ENCODE measurements at regions not wholly inside any gene's neighbourhood (a gene's known extent, or its start where the extent isn't known, plus 50 kb on each side); places are given as distances from the start of the nearest gene placed in this dataset.

DNA sequence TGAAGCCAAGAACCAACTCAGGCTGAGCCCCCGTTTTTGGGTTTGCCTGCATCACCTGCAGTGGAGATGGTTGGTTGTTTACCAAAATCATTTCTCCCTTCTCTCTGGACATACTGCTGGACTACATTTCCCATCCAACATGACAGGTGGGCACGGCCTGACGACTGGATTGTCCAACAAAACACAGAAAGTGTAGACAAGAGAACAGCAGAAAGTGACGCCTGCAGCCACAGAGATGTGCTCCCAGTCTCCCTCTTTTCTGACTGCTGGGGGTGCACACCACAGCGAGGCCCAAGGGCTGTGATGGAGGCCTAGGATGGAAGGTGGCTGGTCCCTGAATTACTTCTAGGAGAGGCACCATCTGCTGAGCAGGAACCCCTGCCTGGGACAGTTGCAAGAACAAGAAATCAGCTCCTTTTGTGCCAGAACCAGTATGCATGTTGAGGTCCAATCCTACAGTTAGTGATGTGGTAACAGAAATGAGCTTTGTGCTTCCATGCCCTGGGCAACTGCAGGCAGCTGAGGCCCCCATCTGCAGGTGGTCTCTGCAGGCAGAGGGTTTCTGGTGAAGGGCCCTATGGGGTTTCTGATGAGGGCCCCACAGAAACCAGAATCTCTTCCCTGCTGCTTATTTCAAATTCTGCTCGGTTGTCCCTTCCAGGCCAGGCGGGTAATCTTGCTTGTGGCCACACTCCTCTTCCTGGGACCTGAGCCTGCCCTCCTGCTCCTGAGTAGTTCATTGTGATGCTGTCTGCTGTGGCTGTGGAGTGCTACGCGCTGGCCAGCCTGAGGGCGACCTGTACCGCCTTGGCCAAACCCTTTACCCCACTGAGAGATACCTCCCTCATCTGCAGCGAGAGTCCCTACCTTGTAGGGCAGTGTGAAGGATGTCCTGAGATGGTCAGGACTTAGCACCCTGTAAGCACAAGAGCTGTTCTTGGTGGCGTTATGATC, 168.3 kb downstream of the ASB1 start:
- no peak overlapping the region for H3K4me3 ChIP-seq (ENCODE audit: low read depth, low read length)
- no peak for DNase-seq (ENCODE audit: low read depth)

DNA sequence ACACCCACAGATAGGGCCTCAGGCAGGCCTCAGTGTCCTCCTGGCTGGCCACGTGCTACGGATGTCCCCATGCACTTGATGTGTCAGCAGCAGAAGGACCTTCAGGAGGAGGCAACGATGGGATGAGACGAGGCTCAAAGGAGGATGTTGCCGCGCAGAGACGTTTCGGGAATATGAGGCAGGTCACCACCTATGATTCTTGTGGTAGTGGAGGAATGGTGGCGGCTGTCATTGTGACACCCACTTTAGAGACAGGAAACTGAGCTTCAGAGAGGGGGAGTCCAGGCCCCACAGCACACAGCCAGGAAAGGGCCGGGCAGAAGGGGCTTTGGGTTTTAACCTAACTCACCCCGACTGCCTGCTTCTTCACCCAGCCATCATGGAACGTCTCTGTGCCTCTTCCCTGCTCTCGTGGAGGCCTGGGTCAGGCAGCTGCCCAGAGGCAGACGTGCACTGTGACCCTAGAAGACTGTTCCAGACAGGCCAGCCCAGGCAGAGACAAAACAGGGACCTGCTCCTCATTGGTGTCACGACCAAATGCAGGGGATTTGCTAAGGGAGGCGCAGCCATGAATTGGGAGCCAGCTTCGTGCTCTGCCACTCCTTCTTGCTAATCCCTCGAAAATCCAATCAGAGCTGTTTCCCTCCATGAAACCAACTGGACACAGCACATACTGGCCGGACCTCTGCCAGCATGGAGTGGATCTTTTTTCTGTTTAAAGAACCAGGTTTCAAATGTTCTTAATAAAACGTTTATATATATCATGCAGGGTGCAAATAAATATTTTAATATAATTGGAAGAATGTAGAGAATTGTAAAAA, 169.2 kb downstream of the ASB1 start:
- no peak for DNase-seq (ENCODE audit: low read depth)
- H3K4me3 ChIP-seq (ENCODE audit: low read depth, low read length): no peak overlapping the region

DNA sequence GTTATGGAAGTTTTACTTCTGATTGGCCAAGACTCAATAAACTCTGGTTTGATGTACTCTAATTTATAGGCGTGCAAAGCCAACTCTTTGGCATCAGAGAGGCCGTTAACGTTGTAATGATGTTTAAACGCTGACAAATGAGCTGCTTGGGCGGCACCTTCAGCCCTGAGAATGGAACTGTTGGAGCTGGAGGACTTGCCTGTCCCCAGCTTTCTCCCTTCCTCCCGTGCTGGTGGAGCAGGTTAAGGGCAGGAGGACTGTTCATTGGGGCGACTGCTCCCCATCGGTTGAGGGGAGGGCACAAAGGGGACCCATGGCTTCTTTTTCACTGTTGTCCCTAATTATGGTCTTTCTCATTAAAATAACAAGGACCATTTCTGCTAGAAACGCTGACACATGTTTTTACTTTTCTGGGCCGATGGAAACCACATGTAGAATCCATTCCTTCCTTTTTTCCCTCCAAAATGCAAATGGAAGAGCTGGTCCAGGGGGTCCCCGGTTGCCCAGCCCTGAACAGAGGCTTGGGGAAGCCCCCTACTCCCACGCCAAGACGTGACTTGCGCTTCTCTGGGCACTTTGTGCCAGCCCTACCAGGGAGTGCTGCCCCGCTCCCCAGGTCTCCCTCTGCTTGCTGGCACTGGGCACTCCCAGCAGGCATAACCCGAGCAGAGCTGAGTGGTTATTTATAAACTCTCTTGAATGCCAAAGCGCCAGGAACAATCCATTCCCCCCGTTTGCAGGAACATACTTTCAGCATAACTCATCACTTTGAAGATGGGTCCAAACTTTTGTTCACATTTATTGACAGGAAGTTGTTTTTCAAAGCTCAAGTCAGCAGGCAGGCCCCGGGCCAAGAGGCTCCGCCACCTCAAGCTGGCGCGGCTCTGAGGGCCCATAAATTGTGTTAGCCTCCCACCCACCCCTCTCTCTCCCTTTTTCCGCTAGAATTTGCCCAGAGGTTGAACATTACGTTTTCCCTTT, 170.1 kb downstream of the ASB1 start:
- peak; percentile 92 for DNase-seq (ENCODE audit: low read depth)
- no peak overlapping the region for H3K4me3 ChIP-seq (ENCODE audit: low read depth, low read length)

DNA sequence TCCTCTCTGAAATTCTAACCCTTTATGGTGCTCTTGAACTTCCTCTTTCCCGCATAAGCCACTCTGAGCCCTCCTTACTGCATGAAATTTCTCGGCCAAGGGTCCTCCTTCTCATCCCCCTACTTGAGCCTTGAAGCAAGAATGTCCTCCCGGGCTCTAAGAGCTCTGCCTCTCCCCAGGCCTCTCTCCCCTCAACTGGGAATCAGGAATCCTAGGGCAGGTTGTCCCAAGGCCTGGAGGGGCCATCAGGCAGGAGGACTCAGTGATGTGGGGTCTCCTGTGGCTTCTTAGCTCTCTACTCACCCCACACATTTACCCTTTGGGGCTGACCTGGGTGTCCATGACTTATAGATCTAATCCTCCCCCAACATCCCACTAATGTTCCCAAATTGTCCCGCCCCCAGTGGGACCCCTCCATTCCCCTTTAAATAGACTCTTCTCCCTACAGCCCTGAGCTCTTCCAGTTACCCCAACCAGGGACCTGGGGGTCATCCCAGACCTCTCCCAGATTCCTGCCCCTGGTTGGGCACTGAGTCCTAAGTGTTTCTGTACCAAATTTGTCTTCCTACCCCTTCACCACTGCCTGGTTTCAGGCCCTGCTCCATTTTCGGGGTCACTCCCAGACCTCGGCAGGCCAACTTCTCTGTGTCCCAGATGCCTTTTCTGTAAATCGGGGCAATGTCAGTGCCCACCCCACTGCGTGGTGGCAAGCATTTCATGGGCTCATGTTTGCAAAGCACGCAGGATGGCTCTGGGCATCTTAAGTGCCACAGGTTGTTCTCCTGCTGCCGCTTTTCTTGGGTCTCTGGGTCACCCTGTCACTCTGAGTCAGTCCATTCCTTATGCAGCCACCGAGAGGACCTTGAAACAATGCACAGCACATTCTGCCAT, 171.2 kb downstream of the ASB1 start:
- no peak overlapping the region for H3K4me3 ChIP-seq (ENCODE audit: low read depth, low read length)

DNA sequence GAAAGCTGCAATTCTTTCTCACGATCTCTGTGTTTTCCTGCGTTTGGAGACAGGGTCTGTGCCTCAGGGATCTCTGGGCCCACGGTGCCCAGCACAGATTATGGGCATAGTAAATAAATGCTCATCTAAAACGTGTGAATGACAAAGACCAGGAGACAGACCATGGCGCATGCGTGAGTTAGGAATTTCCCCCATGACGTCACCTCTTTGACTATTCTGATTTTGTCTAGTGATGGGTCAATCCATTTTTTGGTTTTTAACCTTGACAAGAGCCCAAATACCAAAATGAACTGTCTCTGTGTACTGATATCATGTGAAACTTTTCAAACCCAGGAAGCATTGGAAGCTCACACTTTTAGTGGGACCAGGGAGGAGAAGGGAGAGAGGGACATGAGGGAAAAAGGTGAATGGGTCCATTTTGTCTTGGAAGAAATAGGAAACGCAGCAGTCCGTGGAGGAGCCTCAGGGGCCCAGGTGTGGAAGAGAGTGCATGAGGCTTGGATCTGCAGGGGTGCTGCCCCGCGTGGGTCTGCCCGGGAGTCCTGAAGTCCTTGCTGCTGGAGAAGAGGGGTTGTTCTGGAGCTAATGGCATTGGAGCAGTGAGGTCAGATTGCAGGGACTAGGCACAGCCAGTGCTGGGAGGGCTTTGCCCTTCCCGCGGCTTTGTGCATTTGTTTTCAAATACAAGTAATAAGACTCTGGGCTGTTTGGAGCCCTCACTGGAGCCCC, 172.2 kb downstream of the ASB1 start:
- H3K4me3 ChIP-seq (ENCODE audit: low read depth, low read length): no peak overlapping the region
- DNase-seq (ENCODE audit: low read depth): no peak

More for the DNA sequence above, 171.2 kb downstream of the ASB1 start:
- DNase-seq (ENCODE audit: low read depth): no peak

DNA sequence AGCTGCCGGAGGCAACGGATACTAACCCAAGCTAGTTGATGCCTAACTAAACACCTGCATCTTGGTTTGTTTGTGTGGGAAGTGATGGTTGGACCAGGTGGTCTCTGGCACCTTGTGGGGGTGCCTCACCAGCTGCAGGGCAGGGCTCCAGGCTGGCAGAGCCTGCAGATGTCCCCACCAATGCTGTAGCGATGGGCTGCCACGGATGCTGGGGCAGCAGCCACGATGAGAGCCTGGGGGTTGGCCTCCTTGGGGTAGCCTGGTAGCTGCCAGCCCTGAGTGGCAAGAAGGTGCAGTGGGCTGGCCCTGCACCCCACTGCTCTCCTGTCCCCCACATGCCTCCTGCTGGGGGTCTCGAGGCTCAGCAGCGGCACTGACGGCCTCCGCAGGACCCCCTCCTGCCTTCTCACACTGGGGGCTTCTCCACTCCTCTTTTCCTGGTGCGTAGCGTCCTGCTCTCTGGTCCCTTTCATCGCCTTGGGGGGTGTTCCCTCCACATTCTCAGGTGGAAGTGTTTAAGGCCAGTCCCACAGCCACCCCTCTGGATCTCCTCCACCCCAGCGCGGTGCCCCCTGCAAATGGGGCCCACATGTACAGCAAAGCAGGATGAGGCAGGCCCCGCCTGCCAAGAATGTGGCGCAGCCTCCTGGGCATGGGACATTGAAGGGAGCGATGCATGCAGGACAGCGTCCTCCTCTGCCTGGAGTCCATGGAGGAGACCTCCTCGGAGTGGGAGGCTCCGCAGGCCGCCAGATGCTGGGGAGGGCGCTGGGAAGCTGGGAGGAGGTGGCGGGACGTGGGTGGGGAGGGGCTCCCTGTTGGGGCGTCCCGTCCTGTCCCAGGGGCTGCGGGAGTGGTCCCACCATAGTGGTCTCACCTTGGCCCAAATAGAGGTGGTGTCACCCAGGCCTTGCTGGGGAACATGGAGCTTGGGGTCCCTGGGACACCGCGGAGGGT, 173.1 kb downstream of the ASB1 start:
- DNase-seq (ENCODE audit: low read depth): no peak
- no peak overlapping the region for H3K4me3 ChIP-seq (ENCODE audit: low read depth, low read length)

DNA sequence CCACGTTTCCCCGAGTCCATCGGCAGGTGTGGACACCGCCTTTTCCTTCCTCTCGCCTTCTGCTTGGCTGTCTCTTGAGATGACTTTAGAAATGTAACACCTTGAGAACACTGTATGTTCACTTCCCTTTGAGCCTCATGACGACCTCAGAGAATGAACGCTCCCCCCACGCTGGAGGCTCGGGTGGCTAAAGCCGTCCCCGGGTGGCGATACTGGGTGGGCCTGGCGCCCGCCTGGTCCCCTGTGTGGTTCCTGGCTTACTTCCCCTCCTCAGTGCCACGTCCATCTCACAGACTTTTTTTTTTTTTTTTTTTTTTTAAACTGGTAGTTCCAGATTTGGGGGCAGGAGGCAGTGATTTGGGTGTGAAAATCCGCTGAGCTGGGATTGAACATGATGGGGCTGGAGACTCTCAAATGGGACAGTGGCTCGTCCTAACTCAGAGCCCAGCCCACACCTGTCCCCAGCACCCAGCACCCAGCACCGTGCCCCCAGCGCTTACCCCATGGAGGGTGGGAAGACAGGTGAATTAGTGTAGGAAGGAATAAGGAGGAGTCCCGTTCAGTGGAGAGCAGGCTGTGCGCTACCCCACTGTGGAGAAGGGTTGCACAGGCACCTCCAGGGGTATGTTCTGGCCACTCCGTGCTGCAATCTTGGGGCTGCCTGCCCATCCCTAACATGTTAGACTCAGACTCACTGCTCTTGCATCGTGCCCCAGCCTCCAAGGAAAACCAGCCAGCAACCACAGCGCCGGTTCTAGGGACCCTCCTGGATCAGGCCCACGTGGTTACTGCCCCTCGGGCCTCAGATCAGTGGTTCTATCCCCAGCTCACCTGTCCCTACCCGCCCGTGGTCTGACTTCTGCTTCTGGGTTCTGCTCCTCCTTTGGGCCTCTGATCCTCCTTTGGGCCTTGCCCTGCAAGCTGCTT, 174.0 kb downstream of the ASB1 start:
- no peak overlapping the region for H3K4me3 ChIP-seq (ENCODE audit: low read depth, low read length)
- DNase-seq (ENCODE audit: low read depth): no peak

DNA sequence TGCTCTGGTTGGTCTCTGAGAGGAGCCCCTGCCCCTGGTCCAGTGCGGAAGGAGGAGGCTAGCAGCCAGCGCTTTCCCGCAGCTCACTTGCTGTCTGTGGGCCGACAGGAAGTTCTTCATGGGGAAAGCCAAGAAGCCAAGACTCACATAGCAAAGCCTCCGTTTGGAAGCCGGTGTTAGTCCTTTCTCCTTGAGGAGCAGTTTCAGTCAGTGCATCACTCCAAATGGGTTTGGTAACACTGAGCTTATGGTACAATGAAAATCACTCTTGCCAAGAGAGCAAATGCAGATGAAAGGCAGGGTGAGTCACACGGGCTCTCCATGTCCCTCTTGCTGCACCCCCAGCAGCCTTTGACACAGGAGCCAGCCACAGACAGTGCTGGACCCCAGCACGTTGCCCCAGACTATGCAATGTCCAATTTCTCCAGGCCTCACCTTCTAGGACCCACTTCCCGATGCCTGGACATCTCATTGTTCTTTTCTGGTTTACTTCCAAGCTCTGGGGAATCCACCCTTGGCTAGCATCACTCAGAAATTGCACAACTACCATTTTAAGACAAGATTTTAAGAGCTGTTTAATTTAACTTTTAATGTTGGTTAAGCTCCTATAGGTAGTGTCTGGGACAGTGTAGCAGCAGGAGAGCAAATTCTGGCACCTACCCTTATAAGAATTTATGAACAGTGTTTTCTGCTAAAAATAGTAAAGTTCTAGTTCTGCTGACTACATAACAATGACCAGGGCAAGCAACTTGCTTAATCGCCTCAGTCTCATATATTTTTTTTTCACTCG, 174.9 kb downstream of the ASB1 start:
- H3K4me3 ChIP-seq (ENCODE audit: low read depth, low read length): no peak overlapping the region

DNA sequence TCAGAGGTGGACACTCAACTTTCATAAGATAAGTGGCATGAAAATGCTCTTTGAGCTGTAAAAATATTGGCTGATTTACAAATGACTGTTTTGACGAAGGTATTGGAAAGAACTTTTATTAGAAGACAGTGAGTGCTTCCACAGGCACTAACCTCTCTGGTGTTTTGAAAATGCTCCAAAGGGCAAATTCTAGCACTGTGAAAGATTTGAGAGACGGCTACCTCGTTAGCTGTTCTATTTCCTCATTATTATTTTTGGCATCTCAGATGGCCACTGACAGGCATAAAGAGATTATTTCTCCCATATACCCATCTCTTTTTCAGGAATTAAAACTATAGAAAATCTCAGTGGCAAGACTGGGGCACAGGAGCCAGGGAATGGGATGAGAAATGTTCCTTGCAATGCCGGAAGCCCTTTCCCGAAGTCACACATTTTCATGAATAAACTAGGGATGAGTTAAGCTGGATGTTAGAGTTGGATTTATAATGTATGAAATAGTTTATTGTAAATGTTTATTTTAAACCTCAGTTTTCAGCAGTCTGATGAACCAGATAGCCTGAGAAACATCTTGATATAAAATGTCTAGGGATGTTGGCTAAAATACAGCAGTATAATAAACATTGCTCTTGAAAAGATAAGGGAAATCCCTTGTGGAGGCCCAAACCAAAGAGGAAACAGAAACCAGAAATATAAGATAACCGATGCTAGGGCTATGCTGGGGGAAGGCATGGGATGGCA, 175.7 kb downstream of the ASB1 start:
- no peak for DNase-seq (ENCODE audit: low read depth)
- H3K4me3 ChIP-seq (ENCODE audit: low read depth, low read length): no peak overlapping the region

More for the DNA sequence above, 174.9 kb downstream of the ASB1 start:
- peak; percentile 85 for DNase-seq (ENCODE audit: low read depth)

DNA sequence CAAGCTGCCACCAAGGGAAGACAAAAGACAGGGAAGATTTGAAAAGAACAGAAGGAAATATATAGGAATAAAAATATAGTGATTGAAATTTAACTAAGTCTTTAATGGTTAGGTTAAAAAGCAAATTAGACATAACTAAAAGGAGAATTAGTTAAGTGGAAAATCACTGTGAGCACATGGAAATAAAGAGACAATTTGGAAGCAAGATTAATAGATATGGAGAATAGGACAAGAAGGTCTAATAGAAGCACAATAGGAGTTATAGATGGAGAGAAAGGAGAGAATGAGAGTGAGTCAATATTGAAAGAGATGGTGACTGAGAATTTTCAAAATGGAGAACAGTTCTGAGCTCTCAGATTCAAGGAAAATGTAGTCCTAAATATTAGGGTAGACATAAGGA, 176.9 kb downstream of the ASB1 start:
- DNase-seq (ENCODE audit: low read depth): no peak

DNA sequence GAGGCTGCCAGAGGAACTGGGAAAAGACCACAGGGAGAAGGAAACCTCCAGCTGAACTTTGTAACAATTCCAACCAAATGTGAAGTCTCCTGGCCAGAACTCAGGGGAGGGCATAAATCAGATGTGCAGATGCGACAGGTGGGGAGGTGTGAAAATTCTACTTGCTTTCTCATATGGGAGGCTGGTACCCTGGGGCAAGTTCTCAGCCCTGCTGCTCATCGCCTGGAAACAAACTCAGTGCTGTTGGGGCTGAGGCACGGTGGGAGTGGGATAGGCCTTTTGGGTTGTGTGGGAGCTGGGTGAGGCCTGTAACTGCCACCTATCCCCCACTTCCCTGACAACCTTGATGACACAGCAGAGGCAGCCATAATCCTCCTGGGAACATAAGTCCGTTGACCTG, 179.6 kb downstream of the ASB1 start:
- no peak overlapping the region for H3K4me3 ChIP-seq (ENCODE audit: low read depth, low read length)
- no peak for DNase-seq (ENCODE audit: low read depth)

More for the DNA sequence above, 176.9 kb downstream of the ASB1 start:
- H3K4me3 ChIP-seq (ENCODE audit: low read depth, low read length): no peak overlapping the region

DNA sequence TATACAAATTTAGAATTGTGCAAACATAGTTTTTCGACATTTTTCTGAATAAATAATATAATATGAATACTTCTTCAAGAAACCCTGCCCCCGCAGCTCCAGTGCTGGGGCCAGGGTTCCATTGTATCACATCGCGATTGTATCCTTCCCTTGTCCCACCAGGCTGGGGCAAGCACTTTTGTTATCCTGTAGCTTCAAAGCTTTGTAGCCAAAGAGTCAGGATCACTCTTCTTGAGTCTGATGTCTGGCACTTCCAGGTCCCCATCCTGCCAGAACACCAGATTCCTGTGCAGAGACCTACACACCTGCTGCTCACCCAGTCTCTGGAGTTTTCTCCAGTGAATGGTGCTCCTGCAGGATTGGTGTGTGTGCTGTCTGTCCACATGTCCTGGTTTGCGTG, 186.9 kb downstream of the ASB1 start:
- no peak for DNase-seq (ENCODE audit: low read depth)
- no peak overlapping the region for H3K4me3 ChIP-seq (ENCODE audit: low read depth, low read length)

DNA sequence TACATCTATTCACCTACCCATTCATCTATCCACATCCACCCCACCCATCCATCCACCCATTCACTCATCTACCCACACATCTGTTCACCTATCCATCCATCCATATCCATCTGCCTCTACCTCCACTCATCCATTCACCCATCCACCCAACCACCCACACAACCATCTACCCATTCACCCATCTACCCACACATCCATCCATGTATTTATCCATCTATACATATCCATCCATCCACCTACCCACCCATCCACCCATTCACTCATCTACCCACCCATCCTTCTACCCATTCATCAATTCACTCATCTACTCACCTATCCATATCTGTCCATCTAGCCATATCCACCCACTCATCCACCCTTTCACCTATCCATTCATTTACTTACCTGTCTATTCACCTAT, 187.6 kb downstream of the ASB1 start:
- H3K4me3 ChIP-seq (ENCODE audit: low read depth, low read length): no peak overlapping the region
- no peak for DNase-seq (ENCODE audit: low read depth)

DNA sequence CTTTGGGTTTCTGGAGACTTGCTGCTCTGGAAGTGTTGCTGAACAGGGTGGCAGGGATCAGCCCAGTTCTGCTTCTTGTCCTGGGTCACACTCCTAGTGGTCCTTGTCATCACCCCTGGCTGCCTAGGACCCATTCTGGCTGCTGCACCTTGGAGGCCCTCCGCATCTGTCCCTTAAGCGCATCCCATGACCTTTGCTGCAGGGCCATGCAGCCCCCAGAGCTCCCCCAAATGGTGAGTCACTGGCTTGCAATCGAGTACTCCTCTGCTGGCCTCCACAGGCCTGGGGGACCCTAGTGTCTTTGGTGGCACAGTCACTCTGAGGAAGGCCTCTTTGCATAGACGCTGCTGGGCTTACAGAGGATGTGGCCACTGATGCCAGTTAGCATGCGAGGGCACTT, 188.5 kb downstream of the ASB1 start:
- no peak for DNase-seq (ENCODE audit: low read depth)

More for the DNA sequence above, 188.5 kb downstream of the ASB1 start:
- no peak overlapping the region for H3K4me3 ChIP-seq (ENCODE audit: low read depth, low read length)
